Mesodermal cell (in vitro differentiated cells): ENCODE measurements at regions not wholly inside any gene's neighbourhood (a gene's known extent, or its start where the extent isn't known, plus 50 kb on each side); places are given as distances from the start of the nearest gene placed in this dataset.
"Not testable (repeated sequence)": the region's sequence is repeated elsewhere in the genome, so short reads cannot be mapped to it uniquely, and the experiment has no call there.

ENCODE experiments used
- H3K27ac ChIP-seq: 2 replicates; pipeline ENCODE4 v1.7.0; 2013; ENCODE audit warnings: mild to moderate bottlenecking, low read depth, low read length, moderate library complexity; ENCODE audit not compliant: severe bottlenecking
- H3K36me3 ChIP-seq: 2 replicates; pipeline ENCODE4 v1.7.1; 2013; ENCODE audit warnings: mild to moderate bottlenecking, low read length, moderate library complexity; ENCODE audit not compliant: control insufficient read depth, insufficient read depth
- H3K4me1 ChIP-seq: one replicate; pipeline ENCODE4 v1.7.1; 2013; ENCODE audit warnings: mild to moderate bottlenecking, low read length; ENCODE audit not compliant: insufficient read depth, control insufficient read depth, poor library complexity, severe bottlenecking
- H3K4me3 ChIP-seq: 2 replicates; pipeline ENCODE4 v1.7.0; 2013; ENCODE audit warnings: low read length, control low read depth, mild to moderate bottlenecking; ENCODE audit not compliant: insufficient read depth, poor library complexity, severe bottlenecking; ENCODE audit errors: extremely low read depth
- H3K9me3 ChIP-seq: 2 replicates; pipeline ENCODE4 v1.7.1; 2013; ENCODE audit warnings: mild to moderate bottlenecking, low read length, moderate library complexity; ENCODE audit not compliant: control insufficient read depth
- WGBS, 2 experiments: methylation state at CpG; one replicate each; pipeline ENCODE4 v1.1.5; 2013; ENCODE audit warnings: missing lambda C conversion rate in 2 of 2; ENCODE audit not compliant: insufficient coverage in 2 of 2; 5-methylcytosine and 5-hydroxymethylcytosine counted together

DNA sequence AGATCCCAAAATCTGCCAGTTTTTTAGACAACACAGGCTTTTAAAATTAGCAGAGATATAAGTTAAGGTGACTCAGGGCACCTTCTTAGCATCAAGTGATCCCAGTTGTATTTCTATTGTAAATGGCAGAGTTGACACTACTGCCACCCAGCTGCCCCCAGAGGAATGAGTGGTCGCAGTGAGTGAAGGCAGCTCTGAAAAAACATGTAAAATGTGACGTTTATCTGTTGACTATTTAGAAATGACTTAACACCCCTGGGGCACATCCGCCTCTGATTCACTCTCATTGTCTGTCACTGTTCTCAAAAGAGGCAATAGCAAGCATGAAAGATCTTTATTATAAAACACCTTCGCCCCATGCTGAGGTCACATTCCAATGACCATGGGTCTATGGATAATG is 592.4 kb downstream of the ACTRT1 start:
- Histone ChIP-seq H3K4me3 (no peak overlapping the region), H3K9me3 (no peaks in the 10 kb centered on the region), H3K36me3 (no peaks in the 10 kb centered on the region), H3K4me1 (no peaks in the 10 kb centered on the region), H3K27ac (no peak overlapping the region)
- 0% methylated on average over 1 of the region's 4 CpGs; no CpG with 5 or more reads in 1 of the 2 experiments for WGBS, 2 experiments

DNA sequence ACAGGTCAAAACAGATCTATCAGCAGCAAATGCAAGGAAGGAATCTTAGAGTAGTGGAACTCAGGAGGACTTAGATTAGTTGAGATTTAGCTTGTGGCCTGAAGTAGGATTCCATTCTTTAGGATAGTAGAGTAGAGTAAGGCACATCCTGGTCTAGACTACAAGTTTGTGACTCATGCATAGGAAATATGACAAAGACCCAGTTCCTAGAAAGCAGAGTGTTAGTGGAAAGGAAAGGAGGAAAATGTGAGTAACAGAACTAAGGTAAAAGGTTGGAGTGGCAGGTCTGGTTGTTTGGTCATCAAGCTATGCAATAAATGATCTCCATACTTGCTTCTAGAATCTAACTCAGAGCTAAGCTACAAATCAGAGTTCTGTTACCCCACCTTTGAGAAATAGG is 595.0 kb downstream of the ACTRT1 start:
- Histone ChIP-seq H3K27ac (no peak overlapping the region), H3K9me3 (no peaks in the 10 kb centered on the region), H3K4me1 (no peaks in the 10 kb centered on the region), H3K36me3 (no peaks in the 10 kb centered on the region), H3K4me3 (no peak overlapping the region)

GRCh38 chrX:127439676-127440075 is 612.5 kb downstream of the ACTRT1 start:
- Histone ChIP-seq H3K9me3 (no peaks in the 10 kb centered on the region), H3K36me3 (no peaks in the 10 kb centered on the region), H3K4me3 (no peak overlapping the region), H3K4me1 (no peaks in the 10 kb centered on the region), H3K27ac (no peak overlapping the region)
- WGBS, 2 experiments = no CpG with 5 or more reads among the region's 2 CpGs

- Histone ChIP-seq H3K27ac (no peak overlapping the region), H3K36me3 (no peaks in the 10 kb centered on the region), H3K9me3 (no peaks in the 10 kb centered on the region), H3K4me1 (no peaks in the 10 kb centered on the region), H3K4me3 (no peak overlapping the region)
- no CpG with 5 or more reads among the region's 2 CpGs for WGBS, 2 experiments
These were observed 586.4 kb downstream of the PRR32 start for GRCh38 chrX:127405946-127406345.

DNA sequence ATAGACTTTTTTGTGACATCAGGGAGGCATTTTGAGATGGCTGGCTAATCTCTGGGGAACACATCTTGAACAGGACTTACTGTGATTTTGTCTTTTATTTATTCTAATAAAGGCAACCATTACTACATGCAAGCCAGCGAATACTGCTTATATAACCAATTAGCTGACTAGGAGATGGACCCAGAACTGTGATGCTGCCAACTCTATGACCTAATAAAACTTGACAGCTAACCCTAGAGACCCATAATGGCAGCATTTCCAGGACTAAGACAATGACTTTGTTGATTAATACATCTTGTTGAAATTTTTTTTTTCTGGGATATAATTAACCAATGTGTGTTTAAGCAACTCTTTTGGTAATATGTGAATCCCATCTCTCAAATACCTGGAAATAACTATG is 584.6 kb downstream of the PRR32 start:
- 80% methylated on average over 1 of the region's 1 CpG; no CpG with 5 or more reads in 1 of the 2 experiments for WGBS, 2 experiments
- no peaks in the 10 kb centered on the region for H3K4me1 ChIP-seq
- H3K9me3 ChIP-seq = no peaks in the 10 kb centered on the region
- no peaks in the 10 kb centered on the region for H3K36me3 ChIP-seq
- H3K27ac ChIP-seq = no peak overlapping the region
- H3K4me3 ChIP-seq = no peak overlapping the region

GRCh38 chrX:127400231-127400630 is 580.7 kb downstream of the PRR32 start:
- H3K4me3 ChIP-seq, H3K9me3 ChIP-seq, H3K4me1 ChIP-seq, H3K27ac ChIP-seq, H3K36me3 ChIP-seq: not testable (repeated sequence)
- no CpG with 5 or more reads among the region's 4 CpGs for WGBS, 2 experiments

DNA sequence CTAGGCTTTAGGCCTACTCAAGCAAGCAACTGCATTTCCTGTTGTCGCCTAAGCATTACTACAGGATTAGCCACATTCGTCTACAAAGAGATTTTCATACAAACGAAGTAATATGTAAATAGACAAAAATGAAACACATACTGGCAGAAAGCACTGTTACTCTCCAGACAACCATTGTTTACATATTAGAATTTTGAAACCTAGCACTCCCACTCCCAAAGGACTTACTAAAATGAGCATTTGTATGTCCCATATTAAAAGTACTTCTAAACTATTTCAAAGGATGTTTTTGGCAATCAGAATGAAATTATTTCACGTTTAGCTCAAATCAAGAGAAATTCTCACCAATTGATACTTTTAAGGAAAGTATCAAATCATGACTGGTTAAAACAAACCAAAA is 570.8 kb downstream of the PRR32 start:
- no peak overlapping the region for H3K4me3 ChIP-seq
- H3K4me1 ChIP-seq = no peaks in the 10 kb centered on the region
- no peaks in the 10 kb centered on the region for H3K9me3 ChIP-seq
- H3K27ac ChIP-seq = no peak overlapping the region
- WGBS, 2 experiments = no CpG with 5 or more reads among the region's 4 CpGs
- no peaks in the 10 kb centered on the region for H3K36me3 ChIP-seq

DNA sequence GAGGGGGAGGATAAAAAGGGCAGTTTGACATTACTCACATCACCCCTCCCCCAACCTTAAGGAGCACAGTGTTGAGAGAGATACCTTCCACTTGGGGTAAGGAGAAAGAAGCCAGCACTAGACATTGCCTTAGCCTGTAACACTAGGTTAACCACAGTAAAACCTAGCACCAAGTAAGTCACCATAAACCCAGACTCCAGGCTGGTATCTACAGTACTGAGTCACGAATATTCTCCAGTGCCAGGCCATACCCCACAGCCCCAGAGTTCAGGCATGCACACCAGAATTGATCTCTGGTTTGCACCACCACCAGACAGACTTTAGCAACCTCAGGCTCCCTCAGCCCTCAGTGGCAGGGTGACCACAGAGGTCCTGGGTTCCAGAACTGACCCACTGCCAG is 570.4 kb downstream of the PRR32 start:
- Histone ChIP-seq H3K27ac (no peak overlapping the region), H3K4me3 (no peak overlapping the region), H3K36me3 (no peaks in the 10 kb centered on the region), H3K9me3 (no peaks in the 10 kb centered on the region), H3K4me1 (no peaks in the 10 kb centered on the region)
- 100% methylated on average over 1 of the region's 1 CpG; no CpG with 5 or more reads in 1 of the 2 experiments for WGBS, 2 experiments
